H1 (cell line): ENCODE measurements at regions not wholly inside any gene's neighbourhood (a gene's known extent, or its start where the extent isn't known, plus 50 kb on each side); places are given as distances from the start of the nearest gene placed in this dataset.

Source experiments
- CTCF ChIA-PET: fragments of 300-600 bp; sonication (Branson Sonifier 250); formaldehyde crosslinking; loops from one replicate; lab custom pipeline; 2021; ENCODE audit not compliant: partially characterized antibody; lab: Charles Lee
- POLR2A ChIA-PET: fragments of 300-600 bp; sonication (Branson Sonifier 250); formaldehyde crosslinking; loops from one replicate; lab custom pipeline; 2021; ENCODE audit warnings: inconsistent platforms; ENCODE audit not compliant: partially characterized antibody; lab: Charles Lee
- DNase-seq, 2 experiments: peaks; one replicate each; pipeline versions ENCODE4 v3.0.0 to v3.0.0-alpha.2; 2010 to 2022; ENCODE audit warnings: low spot score in 2 of 2, low read depth in 1 of 2, mixed read lengths in 1 of 2
- FAIRE-seq: peaks from 2 replicates; lab custom pipeline; 2011; peaks lifted over from hg19 to GRCh38; lab: Jason Lieb, UNC
- H2AFZ ChIP-seq: 2 replicates; pipeline ENCODE4 v1.8.1; 2012; ENCODE audit warnings: low read length, inconsistent platforms
- H2AK5ac ChIP-seq: 2 replicates; pipeline ENCODE4 v1.6.1; 2013; ENCODE audit warnings: low read depth, low read length
- H2BK120ac ChIP-seq: replicated peaks from 2 replicates; pipeline ENCODE3; 2013; ENCODE audit warnings: low read depth, low read length, inconsistent platforms
- H2BK12ac ChIP-seq: 2 replicates; pipeline ENCODE4 v1.6.1; 2013; ENCODE audit warnings: low read depth, low read length
- H2BK15ac ChIP-seq: 2 replicates; pipeline ENCODE4 v1.6.1; 2013; ENCODE audit warnings: low read length
- H2BK20ac ChIP-seq: 2 replicates; pipeline ENCODE4 v1.6.1; 2013; ENCODE audit warnings: low read length
- H2BK5ac ChIP-seq: 2 replicates; pipeline ENCODE4 v1.6.1; 2013; ENCODE audit warnings: low read depth, low read length
- H3K14ac ChIP-seq: 2 replicates; pipeline ENCODE4 v1.6.1; 2013; ENCODE audit warnings: inconsistent platforms; ENCODE audit not compliant: insufficient read length
- H3K18ac ChIP-seq: 2 replicates; pipeline ENCODE4 v1.6.1; 2013; ENCODE audit warnings: low read length; ENCODE audit errors: extremely low read depth
- H3K23ac ChIP-seq: 2 replicates; pipeline ENCODE4 v1.6.1; 2013; ENCODE audit warnings: inconsistent platforms; ENCODE audit not compliant: insufficient read length
- H3K23me2 ChIP-seq: 2 replicates; pipeline ENCODE4 v1.6.1; 2013; ENCODE audit warnings: low read depth, low read length
- H3K27ac ChIP-seq: 2 replicates; pipeline ENCODE4 v1.6.1; 2011; ENCODE audit warnings: low read depth, low read length, inconsistent platforms
- H3K27me3 ChIP-seq, 4 experiments: replicated peaks in 1 of 4; 1 replicate in 1 of 4; 2 replicates in 3 of 4; pipeline versions ENCODE4 v1.6.1 to v1.8.1; 2011 to 2013; ENCODE audit warnings: low read length in 3 of 4, mild to moderate bottlenecking in 3 of 4, inconsistent platforms in 2 of 4, mixed read lengths in 2 of 4, moderate library complexity in 1 of 4; ENCODE audit not compliant: control insufficient read depth in 3 of 4, insufficient read depth in 3 of 4; ENCODE audit errors: extremely low read depth in 1 of 4
- H3K36me3 ChIP-seq, 4 experiments: 2 replicates each; pipeline versions ENCODE4 v1.6.1 to v1.8.1; 2011 to 2013; ENCODE audit warnings: mild to moderate bottlenecking in 4 of 4, low read length in 3 of 4, moderate library complexity in 2 of 4, control low read depth in 1 of 4, inconsistent platforms in 1 of 4; ENCODE audit not compliant: insufficient read depth in 4 of 4, control insufficient read depth in 2 of 4
- H3K4ac ChIP-seq: replicated peaks from 2 replicates; pipeline ENCODE3; 2013; ENCODE audit warnings: low read length, low read depth, mixed read lengths, inconsistent platforms; ENCODE audit not compliant: insufficient read length
- H3K4me1 ChIP-seq, 4 experiments: replicated peaks in 1 of 4; 1 replicate in 1 of 4; 2 replicates in 3 of 4; pipeline versions ENCODE4 v1.6.1 to v1.8.1; 2011 to 2013; ENCODE audit warnings: low read length in 3 of 4, inconsistent platforms in 2 of 4, mixed read lengths in 1 of 4; ENCODE audit not compliant: insufficient read depth in 4 of 4, control insufficient read depth in 3 of 4
- H3K4me2 ChIP-seq, 2 experiments: 2 replicates each; pipeline versions ENCODE4 v1.6.1 to v1.8.1; 2011 to 2013; ENCODE audit warnings: low read depth in 2 of 2, low read length in 2 of 2, control low read depth in 1 of 2, inconsistent platforms in 1 of 2, mild to moderate bottlenecking in 1 of 2; ENCODE audit not compliant: insufficient read depth in 1 of 2
- H3K4me3 ChIP-seq, 4 experiments: fragments of 200-600, 300-600 bp in 1 of 4; sonication (generic), shearing (Covaris generic), sonication (Bioruptor Twin) in 1 of 4; 2 replicates each; pipeline versions ENCODE4 v1.5.1 to v1.8.1; 2011 to 2016; ENCODE audit warnings: low read length in 4 of 4, low read depth in 3 of 4, control low read depth in 2 of 4, inconsistent platforms in 2 of 4, mild to moderate bottlenecking in 2 of 4, mixed read lengths in 1 of 4, moderate library complexity in 1 of 4; ENCODE audit not compliant: insufficient read depth in 2 of 4; ENCODE audit errors: extremely low read depth in 1 of 4
- H3K56ac ChIP-seq: replicated peaks from 2 replicates; pipeline ENCODE3; 2013; ENCODE audit warnings: low read depth, mild to moderate bottlenecking, mixed read lengths, low read length, inconsistent platforms; ENCODE audit not compliant: insufficient read length
- H3K79me1 ChIP-seq: 2 replicates; pipeline ENCODE4 v1.6.1; 2013; ENCODE audit warnings: low read depth, low read length, control low read depth
- H3K79me2 ChIP-seq, 2 experiments: 2 replicates each; pipeline versions ENCODE4 v1.6.1 to v1.8.1; 2012 to 2013; ENCODE audit warnings: low read length in 2 of 2, mild to moderate bottlenecking in 2 of 2, inconsistent platforms in 1 of 2; ENCODE audit not compliant: insufficient read depth in 2 of 2, control insufficient read depth in 1 of 2
- H3K9ac ChIP-seq, 4 experiments: replicated peaks in 1 of 4; 1 replicate in 1 of 4; 2 replicates in 3 of 4; pipeline versions ENCODE4 v1.6.1 to v1.8.1; 2011 to 2013; ENCODE audit warnings: low read depth in 3 of 4, low read length in 3 of 4, control low read depth in 2 of 4, mild to moderate bottlenecking in 2 of 4, moderate library complexity in 2 of 4, inconsistent platforms in 1 of 4; ENCODE audit errors: extremely low read depth in 1 of 4
- H3K9me3 ChIP-seq, 2 experiments: 2 replicates each; pipeline versions ENCODE4 v1.6.1 to v1.8.1; 2012 to 2013; ENCODE audit warnings: mild to moderate bottlenecking in 2 of 2, moderate library complexity in 2 of 2, control low read depth in 1 of 2, inconsistent platforms in 1 of 2, low read depth in 1 of 2, low read length in 1 of 2, mixed read lengths in 1 of 2; ENCODE audit not compliant: insufficient read depth in 2 of 2
- H4K20me1 ChIP-seq, 2 experiments: replicated peaks in 1 of 2; 2 replicates each; pipeline versions ENCODE3 to v1.8.1; 2011 to 2013; ENCODE audit warnings: inconsistent platforms in 2 of 2, low read length in 2 of 2, mild to moderate bottlenecking in 1 of 2; ENCODE audit not compliant: insufficient read depth in 2 of 2, control insufficient read depth in 1 of 2
- H4K5ac ChIP-seq: 2 replicates; pipeline ENCODE4 v1.6.1; 2013; ENCODE audit warnings: low read length, low read depth, mixed read lengths, inconsistent platforms; ENCODE audit not compliant: insufficient read length
- H4K8ac ChIP-seq: 2 replicates; pipeline ENCODE4 v1.8.0; 2013; ENCODE audit warnings: mild to moderate bottlenecking, moderate library complexity, low read length, inconsistent platforms; ENCODE audit not compliant: insufficient read depth; ENCODE audit errors: extremely low read depth
- H4K91ac ChIP-seq: replicated peaks from 2 replicates; pipeline ENCODE3; 2013; ENCODE audit warnings: low read length, mixed read lengths, inconsistent platforms; ENCODE audit not compliant: insufficient read length
- GABPA ChIP-seq: IDR thresholded peaks from 2 replicates; pipeline ENCODE4 v1.6.1; 2011; ENCODE audit warnings: mild to moderate bottlenecking, low read length, moderate library complexity, borderline replicate concordance; ENCODE audit not compliant: insufficient read depth
- GTF2F1 ChIP-seq: IDR thresholded peaks from 2 replicates; pipeline ENCODE4 v1.6.1; 2012; ENCODE audit warnings: low read depth, low read length, improper control_type of control experiment, borderline replicate concordance
- POU5F1 ChIP-seq: IDR thresholded peaks from 2 replicates; pipeline ENCODE4 v1.6.1; 2011; ENCODE audit warnings: low read depth, mild to moderate bottlenecking, low read length, moderate library complexity
- SUZ12 ChIP-seq: fragments of 200-600 bp; sonication (generic); IDR thresholded peaks from 2 replicates; pipeline ENCODE4 v1.6.1; 2012; ENCODE audit warnings: mild to moderate bottlenecking, inconsistent platforms, low read length, moderate library complexity, mixed read lengths
- WGBS, 2 experiments: shearing (Covaris generic) in 1 of 2; methylation state at CpG; one replicate each; pipeline versions ENCODE4 v1.1.6 to v1.1.7; 2013 to 2015; ENCODE audit warnings: low lambda C conversion rate in 2 of 2, mixed read lengths in 2 of 2, inconsistent platforms in 1 of 2, low coverage in 1 of 2, missing lambda C conversion rate in 1 of 2; ENCODE audit not compliant: insufficient replicate concordance in 2 of 2, insufficient coverage in 1 of 2, insufficient read length in 1 of 2; ENCODE audit errors: extremely low coverage in 1 of 2, missing lambda C conversion rate in 1 of 2; 5-methylcytosine and 5-hydroxymethylcytosine counted together
- TF ChIP-seq, protein P1 (sequence below): IDR thresholded peaks from 2 replicates; pipeline ENCODE4 v1.6.1; 2011; ENCODE audit warnings: low read length, improper control_type of control experiment

DNA sequence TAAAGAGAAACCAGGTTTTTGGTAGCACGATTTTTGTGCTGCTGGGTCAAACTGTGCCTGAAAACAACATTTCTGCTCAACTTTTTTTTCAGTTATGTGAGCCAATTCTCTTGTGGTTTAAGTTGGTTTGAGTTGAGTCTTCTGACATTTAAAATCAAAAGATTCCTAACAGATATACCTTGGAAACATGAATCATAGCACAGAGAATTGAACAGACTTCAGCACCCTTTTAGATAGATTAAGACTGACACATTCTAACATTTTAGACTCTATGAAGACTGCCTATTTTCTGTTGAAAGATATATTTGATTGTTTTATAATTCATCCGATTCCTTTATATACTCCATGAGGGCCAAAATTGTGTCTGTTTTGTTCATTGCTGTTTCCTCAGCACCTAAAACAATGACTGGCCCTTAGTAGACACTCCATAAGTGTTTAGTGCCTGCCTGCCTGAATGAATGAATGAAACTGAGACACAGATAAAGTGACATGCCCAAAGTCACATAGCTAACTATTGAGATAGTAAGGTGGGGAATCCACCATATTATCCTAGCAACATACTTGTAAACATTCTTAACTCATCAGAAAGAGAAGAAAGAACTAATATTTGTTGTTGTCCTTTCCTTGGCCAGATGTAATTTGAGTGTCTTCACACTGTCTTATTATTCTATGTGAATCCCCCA, 624.0 kb downstream of the MID1IP1 start:
- Histone ChIP-seq H2BK120ac (no peak overlapping the region), H3K36me3 (no peaks in the 10 kb centered on the region), H3K4ac (no peak overlapping the region), H3K56ac (no peak overlapping the region), H3K4me1 (no peaks in the 10 kb centered on the region), H4K8ac (no peak overlapping the region), H3K9ac (no peak overlapping the region), H3K18ac (no peak overlapping the region), H2BK5ac (no peak overlapping the region), H3K79me2 (no peaks in the 10 kb centered on the region), H2AFZ (no peak overlapping the region), H3K4me2 (no peak overlapping the region), H2BK20ac (no peak overlapping the region), H4K5ac (no peak overlapping the region), H3K4me3 (no peak overlapping the region), H4K20me1 (no peaks in the 10 kb centered on the region), H2AK5ac (no peak overlapping the region), H3K27ac (no peak overlapping the region), H3K14ac (no peak overlapping the region), H3K27me3 (no peaks in the 10 kb centered on the region), H3K23ac (no peak overlapping the region), H2BK15ac (no peak overlapping the region), H2BK12ac (no peak overlapping the region), H3K23me2 (no peaks in the 10 kb centered on the region), H4K91ac (no peak overlapping the region), H3K9me3 (no peaks in the 10 kb centered on the region), H3K79me1 (no peaks in the 10 kb centered on the region)
- DNase-seq (no peak), FAIRE-seq (peak; percentile 32)
- no peak for TF ChIP-seq SUZ12
- TF ChIP-seq GABPA, result no peak
- TF ChIP-seq, protein P1, sequence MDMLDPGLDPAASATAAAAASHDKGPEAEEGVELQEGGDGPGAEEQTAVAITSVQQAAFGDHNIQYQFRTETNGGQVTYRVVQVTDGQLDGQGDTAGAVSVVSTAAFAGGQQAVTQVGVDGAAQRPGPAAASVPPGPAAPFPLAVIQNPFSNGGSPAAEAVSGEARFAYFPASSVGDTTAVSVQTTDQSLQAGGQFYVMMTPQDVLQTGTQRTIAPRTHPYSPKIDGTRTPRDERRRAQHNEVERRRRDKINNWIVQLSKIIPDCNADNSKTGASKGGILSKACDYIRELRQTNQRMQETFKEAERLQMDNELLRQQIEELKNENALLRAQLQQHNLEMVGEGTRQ, result no peak
- no peak for TF ChIP-seq GTF2F1
- no peak for TF ChIP-seq POU5F1
- CTCF ChIA-PET, result interaction anchor here (0.8 kb wide), 1 partner anchor 26 kb away, joined by 4 read pairs; no protein-coding TSS in a partner anchor
- POLR2A ChIA-PET, result no interaction called here
- 89% methylated on average over 2 of the region's 2 CpGs; no CpG with 5 or more reads in 1 of the 2 experiments for WGBS, 2 experiments
